ENCODE measurements at regions not wholly inside any gene's neighbourhood (a gene's known extent, or its start where the extent isn't known, plus 50 kb on each side); places are given as distances from the start of the nearest gene placed in this dataset.

GRCh38 chr5:85646641-85647040, 971.1 kb upstream of the COX7C start (continued):
- no peak for TF ChIP-seq CHD7 (IDR thresholded peaks at IDR 0.05; ENCODE audit: insufficient replicate concordance, low read length)
- no peak for TF ChIP-seq CREB1 (IDR thresholded peaks at IDR 0.05)
- no peak for TF ChIP-seq POLR2A (IDR thresholded peaks at IDR 0.05; ENCODE audit: control extremely low read depth in 1 of 2, low read depth in 2 of 2, low read length in 2 of 2)
- TF ChIP-seq GABPA (IDR thresholded peaks at IDR 0.05; ENCODE audit: borderline replicate concordance, insufficient read depth, low read length), result no peak
- no peak for TF ChIP-seq PHF8 (conservative IDR thresholded peaks at IDR 0.05; ENCODE audit: low read depth, low read length)
- no peak for TF ChIP-seq CBX8 (IDR thresholded peaks at IDR 0.05; ENCODE audit: borderline replicate concordance, low read depth, low read length)
- TF ChIP-seq USF2 (IDR thresholded peaks at IDR 0.05; ENCODE audit: low read length), result no peak
- no peak for TF ChIP-seq CBX5 (IDR thresholded peaks at IDR 0.05; ENCODE audit: low read depth, low read length)
- TF ChIP-seq EP300 (IDR thresholded peaks at IDR 0.05; ENCODE audit: borderline replicate concordance in 1 of 2, low read depth in 2 of 2, low read length in 2 of 2), result no peak
- TF ChIP-seq KDM5A (IDR thresholded peaks at IDR 0.05; ENCODE audit: low read length), result no peak
- no peak for TF ChIP-seq CTBP2 (IDR thresholded peaks at IDR 0.05; ENCODE audit: borderline replicate concordance, insufficient read depth, insufficient read length, low read length)

Data from H1 (cell line).